HG02798 (cell line): ENCODE measurements at regions not wholly inside any gene's neighbourhood (a gene's known extent, or its start where the extent isn't known, plus 50 kb on each side); places are given as distances from the start of the nearest gene placed in this dataset.
"Not testable (repeated sequence)": the region's sequence is repeated elsewhere in the genome, so short reads cannot be mapped to it uniquely, and the experiment has no call there.

ENCODE experiments used
- ATAC-seq: cut with Tn5 transposase; IDR thresholded peaks from one replicate; pipeline ENCODE4 v1.9.1; 2021; ENCODE audit warnings: mild to moderate bottlenecking; ENCODE audit not compliant: unreplicated experiment, poor library complexity

- not testable (repeated sequence) for ATAC-seq
Observed at GRCh38 chr4:17436047-17436749, 75.7 kb downstream of the QDPR start.

- no peak for ATAC-seq
Observed at GRCh38 chr4:17433827-17434226, 78.1 kb downstream of the QDPR start.

GRCh38 chr4:17427991-17428390, 83.9 kb downstream of the QDPR start:
- ATAC-seq = no peak

- no peak for ATAC-seq
Observed at GRCh38 chr4:17426222-17426621, 85.7 kb downstream of the QDPR start.

- no peak for ATAC-seq
Observed at GRCh38 chr4:17418010-17418409, 93.9 kb downstream of the QDPR start.

- ATAC-seq = no peak
Observed at GRCh38 chr4:17414392-17414791, 97.5 kb downstream of the QDPR start.

GRCh38 chr4:17400686-17401085, 111.2 kb downstream of the QDPR start:
- ATAC-seq = no peak

GRCh38 chr4:17398805-17399204, 113.1 kb downstream of the QDPR start:
- no peak for ATAC-seq

- ATAC-seq = no peak
Observed at GRCh38 chr4:17398035-17398434, 113.9 kb downstream of the QDPR start.

GRCh38 chr4:17397611-17398010, 114.3 kb downstream of the QDPR start:
- ATAC-seq = no peak

- peak; percentile 72 for ATAC-seq
Observed at GRCh38 chr4:17385403-17385802, 126.5 kb downstream of the QDPR start.

GRCh38 chr4:17380347-17380746, 131.5 kb downstream of the QDPR start:
- ATAC-seq = no peak

GRCh38 chr4:17376205-17376604, 135.7 kb downstream of the QDPR start:
- ATAC-seq = no peak

GRCh38 chr4:17373666-17374065, 138.2 kb downstream of the QDPR start:
- no peak for ATAC-seq

GRCh38 chr4:17370818-17371217, 141.1 kb downstream of the QDPR start:
- ATAC-seq = no peak

- no peak for ATAC-seq
Observed at GRCh38 chr4:17368408-17368807, 143.5 kb downstream of the QDPR start.

GRCh38 chr4:17367201-17367600, 144.7 kb downstream of the QDPR start:
- no peak for ATAC-seq

- no peak for ATAC-seq
Observed at GRCh38 chr4:17366496-17366895, 145.4 kb downstream of the QDPR start.

GRCh38 chr4:17362430-17362829, 149.5 kb downstream of the QDPR start:
- no peak for ATAC-seq

- no peak for ATAC-seq
Observed at GRCh38 chr4:17358241-17358640, 153.6 kb downstream of the QDPR start.

- ATAC-seq = no peak
Observed at GRCh38 chr4:17356926-17357325, 155.0 kb downstream of the QDPR start.

GRCh38 chr4:17352357-17352756, 159.5 kb downstream of the QDPR start:
- ATAC-seq = no peak

GRCh38 chr4:17347445-17347844, 164.4 kb downstream of the QDPR start:
- peak; percentile 57 for ATAC-seq
